ENCODE measurements at regions not wholly inside any gene's neighbourhood (a gene's known extent, or its start where the extent isn't known, plus 50 kb on each side); places are given as distances from the start of the nearest gene placed in this dataset.
A peak's percentile ranks its signal among the peaks of the same experiment; 100 is the strongest.

GRCh38 chr2:150618245-150618895 is 130.9 kb upstream of the RND3 start:
- no peak for DNase-seq (ENCODE audit: low read depth)

GRCh38 chr2:150617351-150617978 is 130.0 kb upstream of the RND3 start:
- no peak for DNase-seq (ENCODE audit: low read depth)

DNA sequence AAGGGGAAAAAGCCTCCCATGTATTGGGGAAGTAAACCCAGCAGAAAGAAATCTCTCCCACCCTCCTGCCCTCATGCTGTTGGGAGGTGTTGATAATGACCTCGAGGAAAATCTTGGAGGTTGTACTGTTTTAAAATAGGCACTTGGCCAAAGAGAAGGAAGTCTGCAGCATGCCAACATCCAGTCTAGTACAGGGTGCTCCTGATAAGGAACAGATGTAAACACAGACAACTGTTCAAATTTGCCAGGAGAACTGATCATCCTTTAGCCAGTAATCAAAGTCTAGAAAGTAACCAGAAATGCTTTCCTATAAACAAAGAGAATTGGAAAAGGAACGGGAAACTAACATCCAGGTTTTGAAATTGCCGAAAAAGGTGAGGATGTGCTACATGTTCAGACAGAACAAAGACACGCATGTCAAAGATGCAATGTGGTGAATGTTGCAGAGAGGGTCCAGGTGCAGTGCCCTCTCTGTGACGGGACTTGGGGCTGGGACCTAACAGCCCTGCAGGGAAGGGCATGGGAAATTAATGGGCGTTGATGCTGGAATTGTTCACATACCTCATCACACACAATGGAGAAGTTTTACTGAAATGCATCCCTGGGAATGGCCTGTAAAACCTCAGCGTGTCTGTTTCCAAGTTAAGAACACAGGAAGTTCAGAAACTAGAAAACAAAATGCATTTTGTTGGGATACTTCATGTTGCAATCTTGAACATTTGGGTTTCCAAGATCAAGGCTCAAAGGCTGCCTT is 125.7 kb upstream of the RND3 start:
- DNase-seq (ENCODE audit: low read depth): peak; percentile 21

GRCh38 chr2:150610670-150611279 is 123.3 kb upstream of the RND3 start:
- no peak for DNase-seq (ENCODE audit: low read depth)

DNA sequence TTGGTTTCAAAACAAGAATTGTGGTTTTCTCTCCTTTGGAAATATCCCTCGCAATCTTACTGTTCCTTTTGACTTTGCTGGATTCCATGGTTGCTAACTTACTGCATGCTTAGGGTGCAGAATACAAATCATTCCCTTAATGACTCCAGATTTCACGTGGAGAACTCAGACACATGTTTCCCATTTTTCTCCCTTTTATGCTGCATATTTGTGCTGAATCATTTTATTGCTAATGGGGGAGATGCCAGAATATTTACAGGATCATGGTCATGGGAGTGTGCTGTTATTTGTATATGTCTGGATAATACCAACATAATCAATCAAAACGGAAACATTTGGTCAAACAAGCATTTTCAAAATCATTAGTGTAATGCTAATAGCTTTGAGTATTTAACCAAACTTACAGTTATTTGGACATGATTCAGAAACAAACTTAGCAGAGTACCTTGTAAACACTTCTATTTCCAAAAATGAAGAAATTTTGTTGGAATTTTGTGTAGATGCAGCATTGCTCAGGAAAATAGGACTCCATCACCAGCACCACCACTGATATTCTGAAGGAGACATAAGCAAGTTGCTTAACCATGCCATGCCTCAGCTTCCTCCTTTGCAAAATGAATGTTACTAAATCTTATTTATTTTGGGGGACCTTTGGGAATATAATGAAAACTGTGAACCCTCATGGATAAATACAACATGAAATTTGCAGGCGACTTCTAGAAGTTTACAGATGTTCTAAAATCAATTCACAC is 122.5 kb upstream of the RND3 start:
- peak; percentile 90 for DNase-seq (ENCODE audit: low read depth)

- DNase-seq (ENCODE audit: low read depth): no peak
Measured at GRCh38 chr2:150608341-150608740, 120.9 kb upstream of the RND3 start.

DNA sequence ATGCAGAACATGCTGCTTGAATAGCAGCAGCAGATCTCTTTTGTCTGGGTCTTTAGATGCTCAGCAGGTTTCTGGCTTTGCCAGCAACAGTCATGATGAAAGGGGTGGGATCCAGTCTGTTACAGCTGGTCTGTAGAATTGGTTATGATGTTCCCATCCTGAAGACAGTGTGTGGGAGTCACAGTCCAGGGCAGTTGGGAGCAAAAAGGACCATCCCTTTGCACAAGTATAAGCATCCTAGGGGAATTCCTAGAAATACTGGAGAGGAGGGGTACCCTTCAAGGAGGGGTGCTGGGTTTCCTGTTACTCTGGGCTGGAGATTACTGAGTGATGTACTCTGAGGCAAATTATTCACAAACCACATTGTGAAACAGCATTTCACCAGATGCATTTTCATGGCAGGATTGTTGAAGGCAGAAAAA is 119.9 kb upstream of the RND3 start:
- peak; percentile 30 for DNase-seq (ENCODE audit: low read depth)

- DNase-seq (ENCODE audit: low read depth): no peak
Measured at GRCh38 chr2:150606380-150607060, 119.1 kb upstream of the RND3 start.

DNA sequence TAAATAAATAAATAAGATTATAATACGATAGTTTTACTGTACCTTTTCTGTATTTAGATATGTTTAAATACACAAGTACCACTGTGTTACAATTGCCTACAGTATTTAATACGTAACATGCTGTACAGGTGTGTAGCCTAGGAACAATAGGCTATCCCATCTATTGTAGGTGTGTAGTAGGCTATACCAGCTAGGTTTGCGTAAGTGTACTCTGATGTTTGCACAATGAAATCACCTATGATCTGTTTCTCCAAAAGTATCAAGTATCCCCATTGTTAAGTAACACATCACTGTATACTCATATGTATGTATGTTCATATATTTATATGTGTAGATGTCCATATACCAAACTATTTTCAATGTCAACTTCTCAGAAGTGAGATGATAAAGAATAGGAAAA is 118.2 kb upstream of the RND3 start:
- no peak for DNase-seq (ENCODE audit: low read depth)

GRCh38 chr2:150601280-150602038 is 114.0 kb upstream of the RND3 start:
- DNase-seq (ENCODE audit: low read depth): peak; percentile 64

- no peak for DNase-seq (ENCODE audit: low read depth)
Measured at GRCh38 chr2:150599889-150600288, 112.4 kb upstream of the RND3 start.

- no peak for DNase-seq (ENCODE audit: low read depth)
Measured at GRCh38 chr2:150598383-150598782, 110.9 kb upstream of the RND3 start.

DNA sequence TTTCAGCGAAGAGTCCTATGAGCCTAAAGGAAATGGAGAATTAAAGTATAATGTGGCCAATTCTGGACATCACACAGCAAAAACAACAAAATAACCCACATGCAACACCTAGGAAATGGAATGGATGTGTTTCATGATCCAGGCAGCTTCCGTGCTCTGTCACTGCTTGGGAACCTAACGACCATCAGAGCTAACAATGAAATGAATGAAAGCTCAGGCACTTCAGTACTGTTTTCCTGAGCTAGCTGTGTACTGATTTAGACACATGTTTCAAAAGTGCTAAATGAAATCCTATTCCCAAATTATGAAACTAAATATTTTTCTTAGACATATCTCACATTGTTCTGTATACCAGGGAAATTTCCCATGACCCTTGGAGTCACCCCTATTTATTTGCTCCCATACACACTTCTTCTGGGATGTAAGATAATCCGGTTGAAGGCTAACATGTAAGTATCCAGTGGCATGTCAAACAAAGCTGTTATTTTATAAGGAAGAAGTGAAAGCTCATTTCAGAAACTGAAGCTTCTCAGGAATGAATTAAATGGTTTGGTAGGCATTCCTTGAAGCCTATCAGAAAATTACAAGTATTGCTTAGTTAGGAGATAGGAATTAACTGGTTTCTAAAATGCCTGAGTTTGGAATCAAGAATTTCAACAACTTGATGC is 108.5 kb upstream of the RND3 start:
- DNase-seq (ENCODE audit: low read depth): peak; percentile 91

- no peak for DNase-seq (ENCODE audit: low read depth)
Measured at GRCh38 chr2:150594299-150594698, 106.8 kb upstream of the RND3 start.

GRCh38 chr2:150591496-150592285 is 104.2 kb upstream of the RND3 start:
- DNase-seq (ENCODE audit: low read depth): peak; percentile 34

DNA sequence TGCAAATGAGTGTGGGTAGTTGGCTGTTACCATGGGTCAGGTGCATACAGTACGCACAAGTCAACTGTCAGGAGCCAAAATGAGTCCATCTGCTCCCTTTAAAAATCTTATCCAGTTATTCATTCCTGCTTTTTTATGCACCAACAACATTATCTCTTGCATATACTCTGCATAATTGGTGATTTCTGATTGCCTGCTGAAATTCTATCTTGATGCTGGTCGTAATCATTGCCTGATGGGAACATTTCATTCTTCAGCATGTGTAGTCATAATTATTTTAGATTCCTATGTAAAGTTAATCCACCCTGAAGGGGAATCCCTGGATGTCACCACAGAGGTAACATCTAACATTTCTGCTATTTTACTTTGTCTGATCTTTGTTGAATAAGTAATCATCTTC is 102.2 kb upstream of the RND3 start:
- DNase-seq (ENCODE audit: low read depth): peak; percentile 27

DNA sequence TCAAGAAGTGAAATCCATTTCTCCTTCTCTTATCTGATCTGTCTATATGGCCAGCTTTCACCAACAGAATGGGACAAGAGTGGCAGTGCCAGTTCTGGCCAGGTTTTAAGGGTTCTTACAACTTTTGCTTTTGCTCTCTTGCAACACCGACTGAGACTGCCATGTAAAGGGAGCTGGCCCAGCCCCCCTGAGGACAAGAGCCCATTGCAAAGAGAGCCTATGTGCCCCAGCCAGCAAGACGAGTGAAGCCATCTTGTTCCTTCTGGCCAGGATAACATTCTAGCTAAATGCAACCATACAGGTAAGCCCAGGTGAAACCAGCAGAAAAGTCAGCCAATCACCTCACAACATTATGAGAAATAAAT is 101.0 kb upstream of the RND3 start:
- no peak for DNase-seq (ENCODE audit: low read depth)

DNA sequence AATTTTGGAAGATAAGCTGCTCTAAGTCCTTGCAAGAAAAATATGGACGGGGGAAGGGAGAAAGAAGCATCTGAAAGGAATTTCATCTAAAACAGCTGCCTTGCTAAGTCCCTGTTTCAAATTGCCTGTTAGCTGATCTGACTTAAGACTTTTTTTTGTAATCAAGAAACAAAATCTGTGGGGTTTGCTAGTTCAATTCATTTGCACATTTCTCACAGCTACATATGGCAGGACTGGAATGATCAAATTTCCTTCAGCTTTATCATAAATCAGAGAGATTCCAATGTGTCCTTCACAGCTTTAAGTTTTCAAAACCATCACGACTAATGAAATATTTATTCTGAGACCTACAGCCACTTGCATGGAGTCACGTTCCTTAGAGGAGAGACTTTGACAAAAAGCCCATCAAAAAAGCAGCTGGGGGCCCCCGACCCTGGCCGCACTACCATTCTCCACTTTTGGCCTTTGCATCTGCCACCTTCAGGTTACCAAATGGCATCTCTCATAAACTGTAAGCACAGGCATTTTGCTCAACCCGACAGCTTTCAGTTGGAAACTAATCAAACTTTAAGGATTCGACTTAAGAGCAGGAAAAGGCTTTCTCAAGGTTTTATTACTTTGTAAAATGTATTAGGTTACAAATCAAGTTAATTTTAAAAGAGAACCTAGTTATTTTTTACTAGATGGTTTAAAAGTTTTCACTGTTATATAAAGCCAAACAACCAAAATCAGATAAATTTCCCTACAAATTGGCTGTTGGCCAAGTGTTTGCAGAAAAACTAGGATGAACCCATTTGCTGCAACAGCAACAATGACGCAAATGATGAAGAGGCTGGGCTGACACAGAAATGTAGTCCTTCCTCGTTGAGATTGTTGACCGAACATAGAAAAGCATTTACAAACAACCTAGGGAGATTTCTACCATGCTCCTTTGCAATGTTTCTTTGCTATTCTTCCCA is 100.4 kb upstream of the RND3 start:
- peak; percentile 74 for DNase-seq (ENCODE audit: low read depth)
